ENCODE measurements at regions not wholly inside any gene's neighbourhood (a gene's known extent, or its start where the extent isn't known, plus 50 kb on each side); places are given as distances from the start of the nearest gene placed in this dataset.

- no peak for TF ChIP-seq CHD7 (IDR thresholded peaks at IDR 0.05; ENCODE audit: insufficient replicate concordance, low read length)
Measured at GRCh38 chr14:54050759-54051158, 94.1 kb upstream of the BMP4 start (continued).
